SK-N-MC (cell line): ENCODE measurements at regions not wholly inside any gene's neighbourhood (a gene's known extent, or its start where the extent isn't known, plus 50 kb on each side); places are given as distances from the start of the nearest gene placed in this dataset.
"Not testable (repeated sequence)": the region's sequence is repeated elsewhere in the genome, so short reads cannot be mapped to it uniquely, and the experiment has no call there.

ENCODE experiments used
- DNase-seq: peaks from one replicate; pipeline ENCODE4 v3.0.0-alpha.2; 2011; ENCODE audit warnings: low read depth, low spot score
- H3K27ac ChIP-seq: fragments of 200-600 bp; sonication (generic); 2 replicates; pipeline ENCODE4 v1.5.1; 2016; ENCODE audit warnings: mixed run types
- H3K36me3 ChIP-seq: fragments of 200-600 bp; sonication (generic); 2 replicates; pipeline ENCODE4 v1.6.1; 2017; ENCODE audit warnings: antibody characterized with exemption, low read length, mixed read lengths; ENCODE audit not compliant: insufficient read depth
- H3K4me3 ChIP-seq: fragments of 200-600 bp; sonication (generic); 2 replicates; pipeline ENCODE4 v1.5.1; 2016
- H3K9ac ChIP-seq: fragments of 200-600 bp; sonication (generic); 2 replicates; pipeline ENCODE4 v1.8.0; 2017; ENCODE audit warnings: mixed run types, mixed read lengths; ENCODE audit not compliant: insufficient read length
- H3K9me3 ChIP-seq: fragments of 200-600 bp; sonication (generic); 2 replicates; pipeline ENCODE4 v1.6.1; 2017; ENCODE audit warnings: low read depth, mild to moderate bottlenecking, antibody characterized with exemption, low read length, moderate library complexity, mixed read lengths
- EZH2 ChIP-seq: fragments of 200-600 bp; sonication (generic); IDR thresholded peaks from one replicate; pipeline ENCODE4 v1.6.1; 2017; ENCODE audit warnings: antibody characterized with exemption
- FOXP2 ChIP-seq: optimal IDR thresholded peaks from 2 replicates; pipeline ENCODE3; 2011; ENCODE audit warnings: mild to moderate bottlenecking, moderate library complexity; ENCODE audit not compliant: insufficient read depth; ENCODE audit errors: extremely low read length, control extremely low read depth
- POLR2AphosphoS5 ChIP-seq: IDR thresholded peaks from 2 replicates; pipeline ENCODE4 v1.6.1; 2012; ENCODE audit warnings: mild to moderate bottlenecking, low read depth, low read length, borderline replicate concordance

GRCh38 chr9:115882911-115883310 is 270.7 kb upstream of the PAPPA start:
- Histone ChIP-seq H3K4me3 (no peak overlapping the region), H3K27ac (peak overlapping the region; percentile 69), H3K9ac (peak overlapping the region; percentile 12), H3K9me3 (no peaks in the 10 kb centered on the region), H3K36me3 (no peaks in the 10 kb centered on the region; the same call in 1 of the 2 replicates)
- no peak for DNase-seq
- TF ChIP-seq POLR2AphosphoS5, result no peak
- no peak for TF ChIP-seq EZH2
- TF ChIP-seq FOXP2, result no peak

DNA sequence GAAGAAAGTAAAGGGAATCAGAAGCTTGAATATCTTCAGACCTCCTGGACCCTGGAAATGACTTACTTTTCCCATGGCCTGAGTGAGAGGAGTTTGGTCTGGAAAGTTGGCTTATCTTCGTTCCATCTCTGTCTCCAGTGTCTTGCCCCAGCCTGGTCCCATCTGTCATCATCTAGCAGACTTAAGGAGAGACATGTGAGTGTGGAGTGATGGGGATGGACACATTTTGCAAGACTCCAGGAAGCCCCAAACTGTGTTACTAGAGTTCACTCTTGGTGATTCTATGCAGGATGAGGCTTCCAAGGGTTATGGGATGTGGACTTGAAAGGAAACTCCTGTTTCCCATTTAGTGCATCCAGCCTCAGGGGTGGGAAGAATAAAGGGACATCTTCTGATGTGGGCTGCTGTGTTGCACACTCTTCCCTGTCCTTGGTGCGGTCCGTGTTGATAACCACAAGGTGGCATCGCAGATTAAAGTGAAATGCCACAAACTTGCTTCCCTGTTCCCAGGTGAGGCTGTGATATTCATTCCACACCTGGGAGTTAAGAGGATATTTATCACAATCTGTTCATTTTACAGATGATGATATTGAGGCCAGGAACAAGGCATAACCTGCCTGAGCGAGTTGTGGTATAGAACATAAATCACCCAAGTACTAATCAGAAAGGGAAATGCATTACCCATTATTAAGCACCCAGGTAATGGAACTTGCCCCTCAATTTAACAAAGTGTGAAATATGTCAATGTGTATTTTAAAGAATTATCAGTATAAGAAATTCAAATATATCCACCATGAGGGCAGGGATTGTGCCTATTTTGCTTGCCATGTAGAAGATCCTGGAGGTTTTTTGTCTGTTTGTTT is 269.9 kb upstream of the PAPPA start:
- peak overlapping the region; percentile 12 for H3K9ac ChIP-seq
- H3K9me3 ChIP-seq, result no peaks in the 10 kb centered on the region
- H3K27ac ChIP-seq, result peak overlapping the region; percentile 69
- H3K4me3 ChIP-seq, result no peak overlapping the region
- H3K36me3 ChIP-seq, result no peaks in the 10 kb centered on the region; the same call in 1 of the 2 replicates
- no peak for DNase-seq
- TF ChIP-seq POLR2AphosphoS5 (no peak), FOXP2 (no peak), EZH2 (no peak)

GRCh38 chr9:115884846-115885245 is 268.7 kb upstream of the PAPPA start:
- peak overlapping the region; percentile 64 for H3K27ac ChIP-seq
- no peak overlapping the region for H3K4me3 ChIP-seq
- no peak for TF ChIP-seq FOXP2
- TF ChIP-seq POLR2AphosphoS5, result no peak
- no peak for TF ChIP-seq EZH2
- H3K9me3 ChIP-seq, result no peaks in the 10 kb centered on the region
- H3K9ac ChIP-seq, result no peak overlapping the region
- no peak for DNase-seq
- no peaks in the 10 kb centered on the region; the same call in 1 of the 2 replicates for H3K36me3 ChIP-seq

- H3K4me3 ChIP-seq, result no peak overlapping the region
- H3K9ac ChIP-seq, result no peak overlapping the region
- H3K27ac ChIP-seq, result no peak overlapping the region
- peaks cover 11% of the 10 kb centered on the region; the same call in 1 of the 2 replicates for H3K9me3 ChIP-seq
- peaks cover 3% of the 10 kb centered on the region; the same call in 1 of the 2 replicates for H3K36me3 ChIP-seq
- no peak for TF ChIP-seq EZH2
- no peak for TF ChIP-seq FOXP2
- no peak for TF ChIP-seq POLR2AphosphoS5
- no peak for DNase-seq
Measured at GRCh38 chr9:115888131-115888530, 265.5 kb upstream of the PAPPA start.

GRCh38 chr9:115891929-115892328 is 261.7 kb upstream of the PAPPA start:
- TF ChIP-seq POLR2AphosphoS5 (no peak), FOXP2 (no peak), EZH2 (no peak)
- peaks cover 14% of the 10 kb centered on the region; the same call in 1 of the 2 replicates for H3K9me3 ChIP-seq

DNA sequence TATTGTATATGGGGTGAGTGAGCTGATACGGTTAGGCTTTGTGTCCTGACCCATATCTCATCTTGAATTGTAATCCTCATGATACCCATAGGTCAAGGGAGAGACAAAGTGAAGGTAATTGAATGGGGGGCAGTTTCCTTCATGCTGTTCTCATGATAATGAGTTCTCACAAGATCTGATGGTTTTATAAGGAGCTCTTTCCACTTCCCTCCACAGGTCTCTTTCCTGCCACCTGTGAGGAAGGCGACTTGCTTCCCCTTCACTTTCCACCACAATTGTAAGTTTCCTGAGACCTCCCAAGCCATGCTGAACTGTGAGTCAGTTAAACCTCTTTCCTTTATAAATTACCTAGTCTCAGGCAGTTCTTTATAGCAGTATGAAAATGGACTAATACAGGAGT is 255.1 kb upstream of the PAPPA start:
- H3K36me3 ChIP-seq, H3K9me3 ChIP-seq, H3K4me3 ChIP-seq, H3K9ac ChIP-seq, DNase-seq, H3K27ac ChIP-seq: not testable (repeated sequence)

More at GRCh38 chr9:115891929-115892328, 261.7 kb upstream of the PAPPA start:
- no peak for DNase-seq
- H3K27ac ChIP-seq, result no peak overlapping the region
- H3K36me3 ChIP-seq, result 0 out of 2 replicates have a peak, but pooled peaks cover 3% of the 10 kb centered on the region
- H3K9ac ChIP-seq, result no peak overlapping the region
- no peak overlapping the region for H3K4me3 ChIP-seq

DNA sequence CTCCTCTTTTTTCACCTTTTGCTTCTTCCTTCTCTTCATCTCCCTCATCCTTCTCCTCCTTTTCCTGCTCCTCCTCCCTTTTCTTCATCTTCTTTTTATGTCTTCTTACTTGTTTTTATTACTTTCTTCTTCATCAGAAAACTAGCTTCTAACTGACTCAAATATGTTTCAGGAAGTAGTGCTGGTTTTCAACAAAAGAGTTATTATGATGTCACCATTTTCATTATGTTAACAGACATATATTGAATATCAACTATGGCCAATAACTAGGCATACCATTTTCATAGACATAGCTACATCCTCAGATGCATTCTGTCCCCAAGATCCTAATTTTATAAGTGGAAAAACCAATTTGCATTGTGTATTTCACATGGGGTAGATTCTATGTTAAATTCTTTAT is 252.9 kb upstream of the PAPPA start:
- no peak for TF ChIP-seq FOXP2
- TF ChIP-seq EZH2, result no peak
- TF ChIP-seq POLR2AphosphoS5, result no peak
- Histone ChIP-seq H3K9ac (no peak overlapping the region), H3K27ac (no peak overlapping the region), H3K4me3 (no peak overlapping the region), H3K36me3 (no peaks in the 10 kb centered on the region), H3K9me3 (no peaks in the 10 kb centered on the region)
- DNase-seq, result no peak

DNA sequence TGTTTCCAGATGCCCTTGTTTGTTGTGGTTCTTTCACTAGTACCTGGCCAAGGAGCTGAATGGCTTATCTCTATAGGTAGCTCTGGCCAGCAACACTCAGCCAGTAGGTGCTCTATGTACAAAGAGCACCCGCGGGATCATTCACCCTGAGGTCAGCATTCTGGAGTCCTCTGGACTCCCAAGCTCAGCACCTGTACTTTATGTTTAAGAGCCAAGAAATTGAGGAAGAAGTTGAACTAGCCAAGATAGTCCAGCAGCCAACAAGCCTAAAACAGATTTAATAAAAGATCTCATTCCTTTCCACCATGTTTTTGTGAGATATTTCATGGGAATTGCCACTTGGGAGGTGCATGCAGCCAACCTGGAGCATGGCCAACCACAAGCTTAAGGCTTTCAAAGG is 242.6 kb upstream of the PAPPA start:
- TF ChIP-seq FOXP2 (no peak), POLR2AphosphoS5 (no peak), EZH2 (no peak)
- H3K9ac ChIP-seq, result no peak overlapping the region
- H3K36me3 ChIP-seq, result no peaks in the 10 kb centered on the region

DNA sequence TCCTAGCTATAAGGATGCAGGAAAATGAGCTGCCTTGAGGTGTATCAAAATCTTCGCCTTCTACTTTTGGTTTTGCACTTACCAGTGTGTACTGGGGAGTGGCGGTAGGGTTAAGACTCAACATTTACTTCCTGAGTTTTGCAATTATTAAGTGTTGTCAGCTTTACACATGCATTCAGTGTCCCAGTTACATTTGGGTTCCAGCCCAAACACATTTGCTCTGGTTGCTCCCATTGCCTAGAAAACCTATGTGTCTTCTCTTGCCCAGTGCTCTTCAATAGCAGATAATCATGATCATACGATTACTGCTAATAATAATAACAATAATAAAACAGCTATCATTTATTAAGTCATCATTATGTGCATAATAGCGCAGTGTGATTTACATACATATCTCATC is 241.5 kb upstream of the PAPPA start:
- Histone ChIP-seq H3K27ac (no peak overlapping the region), H3K9me3 (no peaks in the 10 kb centered on the region), H3K4me3 (no peak overlapping the region), H3K9ac (no peak overlapping the region), H3K36me3 (no peaks in the 10 kb centered on the region)
- no peak for DNase-seq
- TF ChIP-seq EZH2, result no peak
- no peak for TF ChIP-seq POLR2AphosphoS5
- no peak for TF ChIP-seq FOXP2

More for the DNA sequence above, 242.6 kb upstream of the PAPPA start:
- Histone ChIP-seq H3K9me3 (no peaks in the 10 kb centered on the region), H3K4me3 (no peak overlapping the region), H3K27ac (no peak overlapping the region)
- no peak for DNase-seq

DNA sequence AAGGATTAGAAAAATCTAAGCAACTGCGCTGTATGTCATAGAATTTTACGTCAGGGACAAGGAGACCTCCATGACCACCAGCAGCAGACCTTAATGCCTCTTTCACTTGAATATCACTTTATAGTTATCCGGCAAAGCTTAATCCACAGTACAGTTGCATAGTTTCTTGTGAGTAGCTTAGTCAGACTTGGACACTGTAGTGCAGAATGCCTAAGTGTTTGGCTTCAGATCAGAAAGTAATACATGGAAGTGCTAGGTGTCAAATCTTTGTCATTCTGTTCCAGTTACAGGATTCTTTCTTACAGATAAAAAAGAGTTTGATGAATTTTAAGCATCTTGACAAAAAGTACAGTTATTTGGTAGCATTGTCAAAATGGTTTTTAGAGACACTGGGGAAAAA is 239.9 kb upstream of the PAPPA start:
- Histone ChIP-seq H3K36me3 (no peaks in the 10 kb centered on the region), H3K9me3 (no peaks in the 10 kb centered on the region), H3K27ac (no peak overlapping the region), H3K9ac (peak overlapping the region; percentile 21), H3K4me3 (no peak overlapping the region)
- TF ChIP-seq EZH2, result no peak
- DNase-seq, result no peak
